HepG2 (cell line): ENCODE measurements at regions not wholly inside any gene's neighbourhood (a gene's known extent, or its start where the extent isn't known, plus 50 kb on each side); places are given as distances from the start of the nearest gene placed in this dataset.
"Not testable (repeated sequence)": the region's sequence is repeated elsewhere in the genome, so short reads cannot be mapped to it uniquely, and the experiment has no call there.

ENCODE experiments used
- ATAC-seq: fragments of 200-7000 bp; cut with Tn5 transposase; 3 replicates; pipeline ENCODE4 v1.9.1; 2020; ENCODE audit warnings: mild to moderate bottlenecking, moderate library complexity
- BruUV-seq: library from RNA; stranded (reverse); fragments of 400-500 nt; replicated peaks from 2 replicates; lab custom pipeline; 2021; lab: Mats Ljungman, UMichigan
- CTCF ChIA-PET: fragments of 300-600 bp; formaldehyde crosslinking; extraction: SDS; loops from one replicate; lab custom pipeline; 2021; ENCODE audit warnings: low total read pairs, inconsistent platforms, low intra/inter-chr PET ratio; lab: Yijun Ruan, JAX
- POLR2A ChIA-PET: fragments of 350-600 bp; sonication (Branson Sonifier 250); formaldehyde crosslinking; loops from one replicate; lab custom pipeline; 2020; ENCODE audit warnings: antibody characterized with exemption, inconsistent platforms; lab: Yijun Ruan, JAX
- DNase-seq: peaks from one replicate; pipeline ENCODE4 v3.0.0-alpha.2; 2015; ENCODE audit warnings: low spot score
- FAIRE-seq: peaks from 3 replicates; lab custom pipeline; 2011; peaks lifted over from hg19 to GRCh38; lab: Jason Lieb, UNC
- H2AFZ ChIP-seq: one replicate; pipeline ENCODE4 v1.6.1; 2011; ENCODE audit warnings: low read length, inconsistent platforms
- H3K27ac ChIP-seq: fragments of 300-600 bp; 3 replicates; pipeline ENCODE4 v1.8.0; 2011; ENCODE audit warnings: mixed run types, mild to moderate bottlenecking, mixed read lengths, low read length, inconsistent platforms; ENCODE audit not compliant: insufficient read depth; ENCODE audit errors: extremely low read length
- H3K27me3 ChIP-seq, 2 experiments: fragments of 200-600 bp in 1 of 2; 2 replicates in 1 of 2; 3 replicates in 1 of 2; pipeline versions ENCODE4 v1.6.0 to v1.8.0; 2011; ENCODE audit warnings: low read length in 2 of 2, mild to moderate bottlenecking in 2 of 2, moderate library complexity in 2 of 2, inconsistent platforms in 1 of 2; ENCODE audit not compliant: insufficient read depth in 2 of 2, control insufficient read depth in 1 of 2
- H3K36me3 ChIP-seq, 2 experiments: fragments of 200-600 bp in 1 of 2; replicated peaks in 1 of 2; 2 replicates in 1 of 2; 3 replicates in 1 of 2; pipeline versions ENCODE4 v1.5.1 to v1.8.0; 2011; ENCODE audit warnings: low read length in 2 of 2, inconsistent platforms in 1 of 2; ENCODE audit not compliant: insufficient read depth in 2 of 2, control insufficient read depth in 1 of 2
- H3K4me1 ChIP-seq: 2 replicates; pipeline ENCODE4 v1.5.1; 2012; ENCODE audit warnings: low read length, inconsistent platforms; ENCODE audit not compliant: insufficient read depth
- H3K4me2 ChIP-seq: 2 replicates; pipeline ENCODE4 v1.6.0; 2011; ENCODE audit warnings: low read depth, low read length, inconsistent platforms
- H3K4me3 ChIP-seq, 3 experiments: fragments of 200-600 bp in 1 of 3; sonication (generic), shearing (Covaris generic) in 1 of 3; replicated peaks in 1 of 3; 2 replicates each; pipeline ENCODE4 v1.5.1; 2011 to 2016; ENCODE audit warnings: low read length in 3 of 3, inconsistent platforms in 2 of 3, low read depth in 2 of 3, mild to moderate bottlenecking in 2 of 3, control low read depth in 1 of 3, mixed read lengths in 1 of 3; ENCODE audit not compliant: insufficient read depth in 1 of 3
- H3K79me2 ChIP-seq: one replicate; pipeline ENCODE4 v1.6.1; 2011; ENCODE audit warnings: low read length, inconsistent platforms; ENCODE audit not compliant: insufficient read depth
- H3K9ac ChIP-seq: 2 replicates; pipeline ENCODE4 v1.6.0; 2011; ENCODE audit warnings: mild to moderate bottlenecking, low read depth, low read length, inconsistent platforms; ENCODE audit not compliant: insufficient read depth
- H3K9me3 ChIP-seq: 2 replicates; pipeline ENCODE4 v1.5.1; 2012; ENCODE audit warnings: mild to moderate bottlenecking, low read length
- H4K20me1 ChIP-seq: 2 replicates; pipeline ENCODE4 v1.6.0; 2011; ENCODE audit warnings: inconsistent platforms, mild to moderate bottlenecking, low read length, moderate library complexity; ENCODE audit not compliant: insufficient read depth
- CREB1 ChIP-seq, 2 experiments: fragments of 450-650 bp in 1 of 2; IDR thresholded peaks; 2 replicates each; pipeline ENCODE4 v1.6.1; 2016 to 2017; ENCODE audit warnings: control low read depth in 1 of 2, mild to moderate bottlenecking in 1 of 2, missing compliant biosample characterization in 1 of 2, missing genetic modification characterization in 1 of 2
- HNRNPK ChIP-seq: fragments of 200-400 bp; formaldehyde crosslinking; IDR thresholded peaks from 2 replicates; pipeline ENCODE4 v1.6.1; 2018; ENCODE audit warnings: low read length, low read depth, moderate library complexity, mild to moderate bottlenecking; ENCODE audit not compliant: poor library complexity, severe bottlenecking
- SRSF1 ChIP-seq: fragments of 200-400 bp; formaldehyde crosslinking; optimal IDR thresholded peaks from 2 replicates; pipeline ENCODE3; 2017; ENCODE audit warnings: mild to moderate bottlenecking, low read depth, low read length, moderate library complexity
- ZNF124 ChIP-seq: sonication (generic); formaldehyde crosslinking; IDR thresholded peaks from 2 replicates; pipeline ENCODE4 v1.4.0; 2020; ENCODE audit warnings: missing genetic modification reagents
- ZNF510 ChIP-seq: sonication (generic); formaldehyde crosslinking; IDR thresholded peaks from 2 replicates; pipeline ENCODE4 v1.4.0; 2020; ENCODE audit warnings: low read depth, mild to moderate bottlenecking, missing genetic modification reagents
- WGBS: methylation state at CpG from one replicate; pipeline ENCODE4 v1.1.6; 2017; ENCODE audit warnings: low lambda C conversion rate; 5-methylcytosine and 5-hydroxymethylcytosine counted together
- in situ Hi-C: cut with HindIII; loops from 2 replicates; pipeline ENCODE4 v1.10.0; 2017; ENCODE audit warnings: low pct_unique_long_range_greater_than_20kb; ENCODE audit not compliant: extremely low pct_ligation_motif_present
- intact Hi-C: fragments of 100-400 bp; cut with micrococcal nuclease; formaldehyde crosslinking; loops from one replicate; pipeline ENCODE4 v1.10.0; 2022; ENCODE audit not compliant: unreplicated experiment
- TF ChIP-seq, protein P1 (sequence below), 2 experiments: sonication (generic) in 1 of 2; formaldehyde crosslinking in 1 of 2; IDR thresholded peaks; 2 replicates each; pipeline versions ENCODE4 v1.6.1 to v1.9.0; 2014 to 2022; ENCODE audit warnings: antibody characterized with exemption in 1 of 2, borderline replicate concordance in 1 of 2, inconsistent platforms in 1 of 2, low read depth in 1 of 2, missing genetic modification reagents in 1 of 2

DNA sequence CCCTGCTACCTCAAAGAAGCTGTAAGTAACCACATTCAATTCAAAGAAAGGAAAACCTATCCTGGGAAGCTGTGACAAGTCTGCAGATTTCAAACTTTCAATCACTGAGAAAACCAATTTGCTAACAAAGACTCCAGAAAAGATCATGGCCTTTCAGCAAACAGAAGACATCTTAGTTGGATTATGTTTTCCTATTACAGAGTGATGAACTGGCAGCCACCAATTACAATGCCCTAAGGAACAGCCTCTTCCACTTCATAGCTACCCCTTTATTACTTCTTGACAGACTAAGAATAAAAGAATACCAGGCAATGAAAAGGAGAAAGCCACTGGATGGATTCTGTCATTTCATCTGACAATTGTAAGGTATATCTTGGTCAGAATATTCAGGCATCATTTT lies 128.2 kb upstream of the RASEF start:
- H3K27me3 ChIP-seq, result peaks cover 0 to 14% of the 10 kb centered on the region in 2 experiments; a peak in 1 of 5 replicates
- FAIRE-seq (no peak), ATAC-seq (no peak), DNase-seq (no peak)
- H2AFZ ChIP-seq, result no peak overlapping the region
- no peak overlapping the region for H3K9ac ChIP-seq
- no peak overlapping the region for H3K27ac ChIP-seq
- ChIA-PET POLR2A (no interaction called here), CTCF (no interaction called here)
- in situ Hi-C loops (no loop called here), intact Hi-C loops (no loop called here)
- no peaks in the 10 kb centered on the region for H3K36me3 ChIP-seq
- no peaks in the 10 kb centered on the region for H3K79me2 ChIP-seq
- no peak overlapping the region for H3K4me3 ChIP-seq
- no peaks in the 10 kb centered on the region for H3K9me3 ChIP-seq
- H4K20me1 ChIP-seq, result no peaks in the 10 kb centered on the region
- TF ChIP-seq HNRNPK, result no peak
- TF ChIP-seq ZNF510, result no peak
- no peak for TF ChIP-seq SRSF1
- TF ChIP-seq ZNF124 (CRISPR knock-in tag), result no peak
- TF ChIP-seq CREB1 (IDR thresholded peaks at IDR 0.05), result no peak
- TF ChIP-seq CREB1 (CRISPR knock-in tag; IDR thresholded peaks at IDR 0.05), result no peak
- TF ChIP-seq, protein P1, sequence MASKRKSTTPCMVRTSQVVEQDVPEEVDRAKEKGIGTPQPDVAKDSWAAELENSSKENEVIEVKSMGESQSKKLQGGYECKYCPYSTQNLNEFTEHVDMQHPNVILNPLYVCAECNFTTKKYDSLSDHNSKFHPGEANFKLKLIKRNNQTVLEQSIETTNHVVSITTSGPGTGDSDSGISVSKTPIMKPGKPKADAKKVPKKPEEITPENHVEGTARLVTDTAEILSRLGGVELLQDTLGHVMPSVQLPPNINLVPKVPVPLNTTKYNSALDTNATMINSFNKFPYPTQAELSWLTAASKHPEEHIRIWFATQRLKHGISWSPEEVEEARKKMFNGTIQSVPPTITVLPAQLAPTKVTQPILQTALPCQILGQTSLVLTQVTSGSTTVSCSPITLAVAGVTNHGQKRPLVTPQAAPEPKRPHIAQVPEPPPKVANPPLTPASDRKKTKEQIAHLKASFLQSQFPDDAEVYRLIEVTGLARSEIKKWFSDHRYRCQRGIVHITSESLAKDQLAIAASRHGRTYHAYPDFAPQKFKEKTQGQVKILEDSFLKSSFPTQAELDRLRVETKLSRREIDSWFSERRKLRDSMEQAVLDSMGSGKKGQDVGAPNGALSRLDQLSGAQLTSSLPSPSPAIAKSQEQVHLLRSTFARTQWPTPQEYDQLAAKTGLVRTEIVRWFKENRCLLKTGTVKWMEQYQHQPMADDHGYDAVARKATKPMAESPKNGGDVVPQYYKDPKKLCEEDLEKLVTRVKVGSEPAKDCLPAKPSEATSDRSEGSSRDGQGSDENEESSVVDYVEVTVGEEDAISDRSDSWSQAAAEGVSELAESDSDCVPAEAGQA (IDR thresholded peaks at IDR 0.05; ENCODE audit: low read depth), result no peak
- TF ChIP-seq, protein P1 (CRISPR knock-in tag; IDR thresholded peaks at IDR 0.05; ENCODE audit: borderline replicate concordance), result no peak
- no peak overlapping the region for H3K4me2 ChIP-seq
- H3K4me1 ChIP-seq, result no peaks in the 10 kb centered on the region
- no TSS peak for BruUV-seq

DNA sequence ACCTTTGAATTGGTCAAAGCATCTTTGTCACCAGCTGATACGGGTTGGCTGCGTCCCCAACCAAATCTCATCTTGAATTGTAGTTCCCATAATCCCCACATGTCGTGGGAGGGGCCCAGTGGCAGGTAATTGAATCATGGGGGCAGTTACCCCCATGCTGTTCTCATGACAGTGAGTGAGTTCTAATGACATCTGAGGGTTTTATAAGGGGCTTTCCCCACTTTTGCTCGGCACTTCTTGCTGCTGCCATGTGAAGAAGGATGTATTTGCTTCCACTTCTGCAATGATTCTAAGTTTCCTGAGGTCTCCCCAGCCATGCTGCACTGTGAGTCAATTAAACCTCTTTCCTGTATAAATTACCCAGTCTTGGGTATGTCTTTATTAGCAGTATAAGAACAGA lies 126.1 kb upstream of the RASEF start:
- POLR2A ChIA-PET, H3K4me1 ChIP-seq, in situ Hi-C loops, H2AFZ ChIP-seq, H3K36me3 ChIP-seq, H3K4me2 ChIP-seq, BruUV-seq, intact Hi-C loops, H4K20me1 ChIP-seq, H3K27ac ChIP-seq, H3K27me3 ChIP-seq, ATAC-seq, DNase-seq, FAIRE-seq, CTCF ChIA-PET, H3K4me3 ChIP-seq, H3K79me2 ChIP-seq, H3K9me3 ChIP-seq, H3K9ac ChIP-seq: not testable (repeated sequence)
- WGBS, result 0% methylated on average over 1 of the region's 4 CpGs
